ENCODE measurements at regions not wholly inside any gene's neighbourhood (a gene's known extent, or its start where the extent isn't known, plus 50 kb on each side); places are given as distances from the start of the nearest gene placed in this dataset.

DNA sequence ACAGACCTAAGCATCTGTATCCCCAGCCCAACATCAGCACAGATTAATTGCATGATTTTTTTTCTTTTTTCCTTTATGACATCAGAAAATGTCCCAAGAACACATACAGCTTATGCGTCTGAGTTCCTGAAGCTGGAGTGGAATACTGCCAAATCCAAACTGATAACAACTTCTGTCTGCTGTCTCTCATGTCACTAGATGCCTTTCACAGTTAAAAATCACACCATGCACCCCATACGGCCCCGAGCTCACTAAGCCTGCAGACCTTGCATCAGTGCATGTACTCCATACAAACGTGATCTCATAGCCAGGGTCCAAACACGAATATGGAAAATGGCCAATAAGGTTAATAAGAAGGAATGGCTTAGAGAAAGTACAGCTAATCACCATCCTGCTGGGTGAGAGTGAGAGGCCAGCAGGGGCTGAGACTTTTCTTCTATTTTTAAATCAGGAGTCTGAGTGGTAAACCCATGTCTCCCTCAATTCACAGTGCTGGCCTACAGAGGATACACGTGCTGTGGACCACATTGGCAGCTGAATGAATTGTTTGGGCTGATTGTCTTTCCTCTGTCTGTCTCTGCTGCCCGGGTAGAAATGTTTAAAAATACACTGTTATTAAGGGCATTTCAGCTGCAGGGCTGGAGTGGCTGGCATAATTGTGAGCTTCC lies 350.6 kb upstream of the RAG2 start:
- H3K4me1 ChIP-seq (ENCODE audit: control insufficient read depth, insufficient read depth, low read length), result no peaks in the 10 kb centered on the region
- SMC1A ChIA-PET (ENCODE audit: uncharacterized antibody, unreplicated experiment), result interaction anchor here (0.6 kb wide), 1 partner anchor 1243 kb away, joined by 3 read pairs; no protein-coding TSS in a partner anchor
- no peaks in the 10 kb centered on the region for H3K9me3 ChIP-seq (replicated peaks; ENCODE audit: control insufficient read depth, insufficient read depth, low read length)
- WGBS (ENCODE audit: insufficient coverage, insufficient replicate concordance, low lambda C conversion rate, missing lambda C conversion rate), result 12% methylated on average over 7 of the region's 7 CpGs
- no peak overlapping the region for H3K27ac ChIP-seq (ENCODE audit: control insufficient read depth, insufficient read depth)
- H4K20me1 ChIP-seq (ENCODE audit: control insufficient read depth, insufficient read depth), result no peaks in the 10 kb centered on the region
- POLR2A ChIA-PET, result no interaction called here
- FAIRE-seq, result no peak
- no peak overlapping the region for H3K4me2 ChIP-seq (ENCODE audit: control insufficient read depth, insufficient read depth)
- no peak overlapping the region for H2AFZ ChIP-seq (ENCODE audit: control insufficient read depth, low read depth, low read length)
- no peaks in the 10 kb centered on the region for H3K79me2 ChIP-seq (ENCODE audit: control insufficient read depth, insufficient read depth, low read length)
- no peak for DNase-seq (ENCODE audit: low read depth, low spot score)
- no peak for TF ChIP-seq POU2F2 (IDR thresholded peaks at IDR 0.05; ENCODE audit: borderline replicate concordance, low read depth, low read length)
- TF ChIP-seq RBBP5 (conservative IDR thresholded peaks at IDR 0.05), result no peak
- no peaks in the 10 kb centered on the region for H3K27me3 ChIP-seq (replicated peaks in 1 of 2; ENCODE audit: control insufficient read depth in 2 of 2, insufficient read depth in 2 of 2, low read length in 1 of 2)
- no peak overlapping the region for H3K4me3 ChIP-seq
- H3K36me3 ChIP-seq (ENCODE audit: control insufficient read depth in 2 of 2, insufficient read depth in 2 of 2, low read length in 1 of 2), result no peaks in the 10 kb centered on the region
- H3K9ac ChIP-seq (ENCODE audit: control insufficient read depth, insufficient read depth, low read length), result no peak overlapping the region
- RAD21 ChIA-PET (ENCODE audit: unreplicated experiment), result no interaction called here
- CTCF ChIA-PET, result no interaction called here
- in situ Hi-C loops (cut with MboI) (no loop called here), intact Hi-C loops (cut with micrococcal nuclease; ENCODE audit: unreplicated experiment) (no loop called here)
- ATAC-seq, result no peak
- no TSS peak for BruUV-seq (replicated peaks)

DNA sequence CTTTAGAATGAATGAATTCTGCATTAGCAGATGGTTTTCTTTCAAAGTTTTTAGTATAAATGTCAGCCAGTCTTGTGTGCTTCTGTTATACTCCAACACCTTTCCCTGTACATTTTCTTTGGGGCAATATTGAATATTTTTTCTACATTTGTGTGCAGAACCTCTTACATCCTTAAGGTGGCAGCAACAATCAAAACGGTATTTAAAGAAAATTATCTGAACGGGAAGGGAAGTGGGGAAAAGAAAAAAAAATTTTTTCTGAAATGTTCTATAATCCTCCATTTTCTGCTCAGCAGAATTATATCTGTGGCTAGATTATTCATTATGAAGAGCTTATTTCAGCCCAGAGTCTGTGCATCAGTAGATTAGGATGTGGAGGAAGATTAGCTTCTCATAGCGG lies 347.3 kb upstream of the RAG2 start:
- in situ Hi-C loops (cut with MboI) (no loop called here), intact Hi-C loops (cut with micrococcal nuclease; ENCODE audit: unreplicated experiment) (no loop called here)
- H4K20me1 ChIP-seq (ENCODE audit: control insufficient read depth, insufficient read depth), result no peaks in the 10 kb centered on the region
- ChIA-PET RAD21 (ENCODE audit: unreplicated experiment) (no interaction called here), POLR2A (no interaction called here), SMC1A (ENCODE audit: uncharacterized antibody, unreplicated experiment) (interaction anchor here (1.1 to 1.4 kb wide), 2 partner anchors 10 to 1846 kb away, joined by 3 to 6 read pairs; no protein-coding TSS in a partner anchor), CTCF (interaction anchor here (0.6 to 1.6 kb wide), 4 partner anchors 15 to 1846 kb away, joined by 3 to 6 read pairs (median 3); no protein-coding TSS in a partner anchor)
- TF ChIP-seq TARDBP (IDR thresholded peaks at IDR 0.05; ENCODE audit: borderline replicate concordance) (no peak), MEF2B (IDR thresholded peaks at IDR 0.05; ENCODE audit: partially characterized antibody, poor library complexity, severe bottlenecking) (no peak), BRCA1 (IDR thresholded peaks at IDR 0.05; ENCODE audit: low read depth, low read length) (no peak), SMC3 (IDR thresholded peaks at IDR 0.05; ENCODE audit: borderline replicate concordance, low read length) (no peak), RAD21 (IDR thresholded peaks at IDR 0.05; ENCODE audit: insufficient read depth, low read depth, low read length) (0 out of 2 replicates have a peak, but pooled peaks have one; percentile 20), NFIC (IDR thresholded peaks at IDR 0.05; ENCODE audit: low read depth, low read length) (no peak)
- TF ChIP-seq, protein P1, sequence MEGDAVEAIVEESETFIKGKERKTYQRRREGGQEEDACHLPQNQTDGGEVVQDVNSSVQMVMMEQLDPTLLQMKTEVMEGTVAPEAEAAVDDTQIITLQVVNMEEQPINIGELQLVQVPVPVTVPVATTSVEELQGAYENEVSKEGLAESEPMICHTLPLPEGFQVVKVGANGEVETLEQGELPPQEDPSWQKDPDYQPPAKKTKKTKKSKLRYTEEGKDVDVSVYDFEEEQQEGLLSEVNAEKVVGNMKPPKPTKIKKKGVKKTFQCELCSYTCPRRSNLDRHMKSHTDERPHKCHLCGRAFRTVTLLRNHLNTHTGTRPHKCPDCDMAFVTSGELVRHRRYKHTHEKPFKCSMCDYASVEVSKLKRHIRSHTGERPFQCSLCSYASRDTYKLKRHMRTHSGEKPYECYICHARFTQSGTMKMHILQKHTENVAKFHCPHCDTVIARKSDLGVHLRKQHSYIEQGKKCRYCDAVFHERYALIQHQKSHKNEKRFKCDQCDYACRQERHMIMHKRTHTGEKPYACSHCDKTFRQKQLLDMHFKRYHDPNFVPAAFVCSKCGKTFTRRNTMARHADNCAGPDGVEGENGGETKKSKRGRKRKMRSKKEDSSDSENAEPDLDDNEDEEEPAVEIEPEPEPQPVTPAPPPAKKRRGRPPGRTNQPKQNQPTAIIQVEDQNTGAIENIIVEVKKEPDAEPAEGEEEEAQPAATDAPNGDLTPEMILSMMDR (IDR thresholded peaks at IDR 0.05 in 2 of 3, conservative IDR thresholded peaks at IDR 0.05 in 1 of 3; ENCODE audit: control insufficient read depth in 2 of 3, extremely low read depth in 1 of 3, insufficient read depth in 1 of 3, low read depth in 3 of 3, low read length in 3 of 3), result peak; percentile 13 to 26 (median 26); a peak in 1 of 6 replicates
- no peak for DNase-seq (ENCODE audit: low read depth, low spot score)
- FAIRE-seq, result no peak
- H3K4me1 ChIP-seq (ENCODE audit: control insufficient read depth, insufficient read depth, low read length), result no peaks in the 10 kb centered on the region
- H3K4me2 ChIP-seq (ENCODE audit: control insufficient read depth, insufficient read depth), result no peak overlapping the region
- 32% methylated on average over 3 of the region's 3 CpGs for WGBS (ENCODE audit: insufficient coverage, insufficient replicate concordance, low lambda C conversion rate, missing lambda C conversion rate)
- peak; percentile 27; the same call in 1 of the 3 replicates for ATAC-seq
- no peak overlapping the region for H2AFZ ChIP-seq (ENCODE audit: control insufficient read depth, low read depth, low read length)
- no peaks in the 10 kb centered on the region for H3K36me3 ChIP-seq (ENCODE audit: control insufficient read depth in 2 of 2, insufficient read depth in 2 of 2, low read length in 1 of 2)
- no peak overlapping the region for H3K27ac ChIP-seq (ENCODE audit: control insufficient read depth, insufficient read depth)
- no TSS peak for BruUV-seq (replicated peaks)
- no peaks in the 10 kb centered on the region for H3K79me2 ChIP-seq (ENCODE audit: control insufficient read depth, insufficient read depth, low read length)
- H3K4me3 ChIP-seq, result no peak overlapping the region
- no peaks in the 10 kb centered on the region for H3K9me3 ChIP-seq (replicated peaks; ENCODE audit: control insufficient read depth, insufficient read depth, low read length)
- no peak overlapping the region for H3K9ac ChIP-seq (ENCODE audit: control insufficient read depth, insufficient read depth, low read length)
- no peaks in the 10 kb centered on the region for H3K27me3 ChIP-seq (replicated peaks in 1 of 2; ENCODE audit: control insufficient read depth in 2 of 2, insufficient read depth in 2 of 2, low read length in 1 of 2)

All from GM12878 (cell line).